Skeletal muscle tissue (tissue), 3 donors: ENCODE measurements at regions not wholly inside any gene's neighbourhood (a gene's known extent, or its start where the extent isn't known, plus 50 kb on each side); places are given as distances from the start of the nearest gene placed in this dataset.

ENCODE experiments used
- H3K27ac ChIP-seq: one replicate; pipeline ENCODE4 v1.7.0; 2013; ENCODE audit warnings: mild to moderate bottlenecking, low read depth, low read length, inconsistent platforms
- H3K27me3 ChIP-seq, 3 donors: one replicate each; pipeline ENCODE4 v1.7.0; 2013; ENCODE audit warnings: low read length in 3 of 3; ENCODE audit not compliant: control insufficient read depth in 3 of 3, insufficient read depth in 3 of 3
- H3K36me3 ChIP-seq, 3 donors: one replicate each; pipeline ENCODE4 v1.7.0; 2013; ENCODE audit warnings: low read length in 3 of 3; ENCODE audit not compliant: control insufficient read depth in 3 of 3, insufficient read depth in 3 of 3
- H3K4me1 ChIP-seq, 3 donors: one replicate each; pipeline ENCODE4 v1.7.0; 2013; ENCODE audit warnings: low read length in 3 of 3, mild to moderate bottlenecking in 3 of 3; ENCODE audit not compliant: control insufficient read depth in 3 of 3, insufficient read depth in 3 of 3
- H3K4me3 ChIP-seq, 3 donors: one replicate each; pipeline ENCODE4 v1.7.0; 2013; ENCODE audit warnings: low read length in 3 of 3
- H3K9ac ChIP-seq, 3 donors: one replicate each; pipeline ENCODE4 v1.7.0; 2013; ENCODE audit warnings: low read length in 3 of 3, mild to moderate bottlenecking in 3 of 3, moderate library complexity in 2 of 3, low read depth in 1 of 3
- H3K9me3 ChIP-seq, 3 donors: one replicate each; pipeline ENCODE4 v1.7.0; 2013; ENCODE audit warnings: low read length in 3 of 3; ENCODE audit not compliant: control insufficient read depth in 3 of 3
- donor health status: Osteomylitis.

DNA sequence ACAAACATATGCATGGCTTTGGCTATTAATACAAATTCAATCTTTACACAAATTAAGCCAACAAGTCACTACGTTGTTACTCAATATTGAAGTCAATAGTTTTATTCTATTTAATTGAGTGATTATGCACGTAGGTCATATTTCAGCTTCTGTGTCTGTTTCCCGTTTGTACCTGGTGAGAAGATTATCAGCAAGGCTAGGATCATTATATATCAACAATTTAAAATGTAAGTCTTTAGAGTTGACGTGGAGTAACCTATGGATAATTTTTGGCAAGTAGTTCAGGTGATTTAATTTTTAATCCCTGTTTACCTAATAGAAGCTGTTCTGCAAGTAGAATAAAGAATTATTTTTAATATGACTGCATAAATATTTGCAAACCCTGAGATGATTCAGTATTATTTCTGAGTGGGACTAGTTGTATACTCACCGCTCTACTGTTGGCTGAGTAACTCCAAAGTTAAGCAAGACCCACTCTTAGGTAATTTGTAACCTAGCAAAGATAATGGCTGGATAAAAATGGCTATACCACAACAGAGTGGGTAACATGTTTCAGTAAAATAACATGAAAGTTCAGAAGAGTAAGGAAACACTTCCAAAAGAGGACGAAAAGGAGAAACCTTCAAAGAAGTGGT lies 161.0 kb downstream of the HGF start:
- no peaks in the 10 kb centered on the region for H3K36me3 ChIP-seq
- H3K9ac ChIP-seq, result no peak overlapping the region
- no peak overlapping the region for H3K4me3 ChIP-seq
- no peaks in the 10 kb centered on the region for H3K9me3 ChIP-seq
- no peaks in the 10 kb centered on the region for H3K27me3 ChIP-seq
- no peaks in the 10 kb centered on the region for H3K4me1 ChIP-seq
- H3K27ac ChIP-seq, result no peak overlapping the region

DNA sequence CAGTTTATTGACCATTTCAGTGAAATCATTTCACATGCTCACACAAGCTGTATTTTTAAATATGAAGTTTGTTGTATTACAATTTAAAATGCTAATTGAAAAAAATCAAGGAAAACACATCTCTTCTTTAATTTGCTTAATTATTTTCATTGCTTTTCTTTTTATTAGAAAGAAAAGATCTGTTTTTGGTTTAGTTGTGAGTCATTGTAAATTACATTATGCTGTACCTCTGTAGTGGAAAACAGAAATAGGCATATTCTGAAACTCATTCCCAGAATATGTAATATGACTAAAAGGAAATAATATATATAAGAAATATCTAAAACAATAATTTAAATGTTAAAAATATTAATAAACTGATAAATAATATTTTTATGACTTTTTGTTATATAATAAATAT lies 161.9 kb downstream of the HGF start:
- Histone ChIP-seq H3K27me3 (no peaks in the 10 kb centered on the region), H3K9me3 (no peaks in the 10 kb centered on the region), H3K9ac (no peak overlapping the region), H3K4me3 (no peak overlapping the region), H3K36me3 (no peaks in the 10 kb centered on the region), H3K4me1 (no peaks in the 10 kb centered on the region), H3K27ac (no peak overlapping the region)

DNA sequence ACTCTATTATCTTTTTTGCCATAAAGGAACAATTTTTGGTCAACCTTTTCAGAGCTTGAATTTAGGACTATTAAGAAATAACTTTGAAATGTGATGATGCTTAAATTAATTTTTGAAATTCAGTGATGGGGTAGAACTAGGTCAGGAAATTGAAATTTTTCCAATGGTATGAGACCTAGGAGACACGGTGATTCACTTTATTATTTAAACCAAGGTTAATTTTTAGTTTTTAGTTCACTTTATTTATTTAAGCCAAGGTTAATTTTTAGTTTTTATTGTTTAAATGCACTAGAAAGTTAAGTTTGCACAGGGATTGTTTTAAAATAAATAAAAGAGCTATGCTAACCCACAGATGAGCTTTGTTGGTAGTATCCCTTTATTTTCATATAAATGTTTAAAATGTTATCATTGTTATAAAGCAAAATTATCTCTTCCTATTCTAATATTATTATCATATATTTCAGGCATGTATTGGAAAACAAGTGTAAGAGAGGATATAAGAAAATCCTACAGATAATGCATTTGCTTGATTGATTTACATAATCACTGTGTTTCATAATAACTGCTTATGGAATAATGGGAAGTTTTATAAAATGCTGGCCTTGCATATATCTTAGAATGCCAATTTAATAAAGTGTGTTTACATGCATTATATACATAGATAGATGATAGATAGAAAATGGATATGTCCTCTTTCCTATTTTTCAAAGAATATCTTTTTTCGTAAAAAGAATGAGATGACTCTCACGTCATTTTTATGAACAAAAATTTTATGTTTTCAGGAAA lies 163.6 kb downstream of the HGF start:
- H3K4me1 ChIP-seq, result no peaks in the 10 kb centered on the region
- H3K27me3 ChIP-seq, result no peaks in the 10 kb centered on the region
- no peaks in the 10 kb centered on the region for H3K36me3 ChIP-seq
- H3K27ac ChIP-seq, result no peak overlapping the region
- H3K4me3 ChIP-seq, result no peak overlapping the region
- no peaks in the 10 kb centered on the region for H3K9me3 ChIP-seq
- no peak overlapping the region for H3K9ac ChIP-seq

DNA sequence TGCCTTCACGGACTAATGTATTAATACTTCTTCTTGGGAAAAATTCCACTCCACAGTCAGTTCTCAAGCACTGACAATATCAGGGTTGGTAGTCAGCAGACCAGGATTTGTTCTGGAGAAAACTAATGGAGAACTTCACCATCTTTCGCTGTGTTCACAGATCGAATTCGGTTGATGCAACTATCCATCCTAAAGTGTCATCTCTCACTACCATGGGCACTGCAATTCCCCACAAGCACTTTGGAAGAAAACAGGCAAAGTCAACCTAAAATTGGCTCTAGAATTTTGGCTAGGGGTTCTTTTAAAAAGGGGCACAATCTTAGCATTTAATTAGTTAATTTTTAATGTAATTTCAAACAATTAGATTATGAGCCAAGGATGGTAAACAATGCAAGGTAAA lies 164.4 kb downstream of the HGF start:
- H3K27ac ChIP-seq, result no peak overlapping the region
- no peaks in the 10 kb centered on the region for H3K36me3 ChIP-seq
- no peaks in the 10 kb centered on the region for H3K9me3 ChIP-seq
- H3K9ac ChIP-seq, result no peak overlapping the region
- no peak overlapping the region for H3K4me3 ChIP-seq
- H3K4me1 ChIP-seq, result no peaks in the 10 kb centered on the region
- H3K27me3 ChIP-seq, result no peaks in the 10 kb centered on the region

DNA sequence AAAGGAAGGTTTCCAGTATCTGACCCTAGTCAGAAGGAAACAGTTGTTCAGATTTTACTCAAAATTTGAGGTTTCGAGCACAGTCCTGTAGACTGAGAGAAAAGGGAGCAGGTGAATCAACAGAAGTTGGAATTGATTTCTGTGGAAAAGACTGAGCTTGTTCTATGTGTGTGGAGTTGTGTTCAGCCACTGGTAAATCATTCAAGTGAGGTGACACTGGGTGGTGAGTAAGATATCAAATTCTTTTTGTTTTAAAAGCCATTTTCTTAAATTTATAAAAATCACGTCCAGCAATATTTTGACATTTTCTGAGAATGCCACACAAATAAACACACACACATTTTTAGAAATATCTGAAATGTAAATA lies 165.1 kb downstream of the HGF start:
- Histone ChIP-seq H3K27me3 (no peaks in the 10 kb centered on the region), H3K9ac (no peak overlapping the region), H3K9me3 (no peaks in the 10 kb centered on the region), H3K36me3 (no peaks in the 10 kb centered on the region), H3K4me3 (no peak overlapping the region), H3K27ac (no peak overlapping the region), H3K4me1 (no peaks in the 10 kb centered on the region)

DNA sequence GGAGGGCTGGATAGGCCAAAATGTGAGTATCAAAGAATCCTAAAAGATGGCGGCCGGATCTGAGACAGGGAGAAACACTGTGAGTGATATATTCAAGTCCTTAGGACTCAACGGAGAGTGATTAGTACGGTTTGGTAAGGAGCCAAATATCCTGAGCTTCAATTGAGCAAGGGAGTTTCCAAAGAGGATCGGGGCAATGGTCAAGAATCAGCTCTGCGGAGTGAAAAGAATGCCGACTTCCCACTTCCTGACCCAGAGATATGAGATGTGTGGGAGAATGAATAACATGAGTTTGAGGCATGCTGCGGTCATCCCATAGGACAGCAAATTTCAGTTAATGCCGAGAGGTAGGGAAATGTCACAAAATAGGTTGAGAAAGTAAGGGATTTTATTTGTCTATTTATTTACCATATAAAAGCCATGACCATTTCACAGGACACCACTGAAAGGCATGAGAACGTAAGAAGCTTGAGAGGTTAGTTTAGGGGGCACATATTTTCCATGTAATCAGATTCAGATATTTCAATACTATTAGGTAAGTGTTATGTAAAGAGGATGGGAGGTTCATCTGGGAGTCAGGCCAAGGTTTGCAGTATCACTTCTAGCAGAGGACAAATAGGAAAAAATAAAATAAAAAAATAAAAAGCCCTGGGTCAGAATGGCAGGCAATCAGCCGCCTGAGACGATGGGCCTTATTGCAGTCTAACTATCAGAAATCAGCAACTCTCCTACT lies 165.6 kb downstream of the HGF start:
- H3K27me3 ChIP-seq, result no peaks in the 10 kb centered on the region
- no peaks in the 10 kb centered on the region for H3K4me1 ChIP-seq
- no peaks in the 10 kb centered on the region for H3K36me3 ChIP-seq
- H3K9me3 ChIP-seq, result no peaks in the 10 kb centered on the region
- no peak overlapping the region for H3K4me3 ChIP-seq
- H3K9ac ChIP-seq, result no peak overlapping the region
- H3K27ac ChIP-seq, result no peak overlapping the region

DNA sequence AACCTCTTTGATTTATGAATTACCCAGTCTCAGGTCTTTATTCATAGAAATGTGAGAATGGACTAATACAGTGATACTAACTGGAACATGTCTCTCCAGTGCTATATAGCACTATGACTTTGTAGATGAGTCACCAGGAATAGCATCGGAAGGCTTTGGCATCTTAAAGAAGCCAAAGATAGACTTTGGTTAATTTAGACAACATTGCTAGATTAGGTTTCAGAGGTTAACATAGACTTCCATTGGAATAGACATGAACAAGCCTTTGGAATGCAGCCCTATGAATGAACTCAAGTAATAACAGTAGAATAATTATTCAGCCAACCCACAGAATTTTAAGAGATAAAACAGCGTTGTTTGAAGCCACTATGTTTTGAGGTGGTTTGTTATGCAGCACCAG lies 169.2 kb downstream of the HGF start:
- Histone ChIP-seq H3K9me3 (no peaks in the 10 kb centered on the region), H3K27me3 (no peaks in the 10 kb centered on the region), H3K4me1 (no peaks in the 10 kb centered on the region), H3K4me3 (no peak overlapping the region), H3K36me3 (no peaks in the 10 kb centered on the region), H3K27ac (no peak overlapping the region), H3K9ac (no peak overlapping the region)

DNA sequence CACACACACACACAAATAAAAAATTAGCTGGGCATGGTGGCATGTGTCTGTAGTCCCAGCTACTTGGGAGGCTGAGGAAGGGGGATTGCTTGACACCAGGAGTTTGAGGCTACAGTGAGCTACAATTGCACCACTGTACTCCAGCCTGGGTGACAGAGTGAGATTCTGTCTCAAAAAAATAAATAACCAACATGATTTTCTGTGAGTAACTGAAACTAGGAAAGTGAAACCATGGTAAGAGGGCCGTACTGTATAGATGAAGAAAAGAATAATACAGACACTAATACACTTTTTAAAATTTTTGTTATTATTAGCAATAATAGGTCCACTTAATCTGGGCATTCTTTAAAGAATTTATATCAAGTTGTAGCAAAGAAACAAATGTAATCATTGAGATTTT lies 170.9 kb downstream of the HGF start:
- H3K36me3 ChIP-seq, result no peaks in the 10 kb centered on the region

DNA sequence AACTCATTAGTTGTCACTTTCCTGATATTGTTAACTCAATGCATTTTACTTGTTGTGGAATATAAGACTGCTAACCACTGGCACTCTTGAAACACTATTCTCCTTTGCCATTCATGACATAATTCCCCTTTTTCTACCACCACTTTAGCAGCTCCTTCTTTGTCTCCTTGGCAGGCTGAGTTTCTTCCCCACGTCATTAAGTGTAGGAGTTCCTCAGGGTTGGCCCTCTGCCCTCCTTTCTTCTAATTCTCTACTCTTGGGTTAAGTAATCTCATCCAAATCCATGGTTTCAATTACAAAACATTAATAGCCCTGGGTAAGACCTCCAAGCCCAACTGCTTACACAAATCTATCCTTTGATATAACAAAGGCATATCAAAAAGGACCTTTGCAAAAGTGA lies 175.1 kb downstream of the HGF start:
- Histone ChIP-seq H3K27me3 (no peaks in the 10 kb centered on the region), H3K4me1 (no peaks in the 10 kb centered on the region), H3K9ac (no peak overlapping the region), H3K9me3 (no peaks in the 10 kb centered on the region), H3K36me3 (no peaks in the 10 kb centered on the region), H3K4me3 (no peak overlapping the region), H3K27ac (no peak overlapping the region)

More for the DNA sequence above, 170.9 kb downstream of the HGF start:
- no peaks in the 10 kb centered on the region for H3K27me3 ChIP-seq
- H3K27ac ChIP-seq, result no peak overlapping the region
- no peak overlapping the region for H3K9ac ChIP-seq
- H3K4me3 ChIP-seq, result no peak overlapping the region
- H3K4me1 ChIP-seq, result no peaks in the 10 kb centered on the region
- H3K9me3 ChIP-seq, result no peaks in the 10 kb centered on the region

DNA sequence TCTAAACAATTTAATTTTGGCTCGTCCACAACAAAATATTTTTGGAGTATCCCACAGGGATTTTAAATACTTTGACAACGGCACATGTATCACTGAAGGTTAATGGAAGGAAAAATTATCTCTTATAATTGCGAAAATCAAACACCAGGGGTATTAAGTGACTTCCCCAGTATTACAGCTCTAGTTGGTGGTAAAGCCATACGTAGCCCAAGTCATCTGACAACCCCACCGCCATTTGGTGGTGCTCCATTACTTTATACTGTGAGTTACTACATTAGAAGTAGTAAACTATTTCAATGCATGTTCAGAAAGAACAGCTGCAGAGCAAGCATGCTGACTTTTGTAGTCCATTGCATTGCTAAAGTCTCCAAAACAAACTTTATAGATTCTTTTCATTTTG lies 179.7 kb downstream of the HGF start:
- H3K36me3 ChIP-seq, result no peaks in the 10 kb centered on the region
- no peak overlapping the region for H3K9ac ChIP-seq
- H3K27ac ChIP-seq, result no peak overlapping the region
- H3K4me1 ChIP-seq, result no peaks in the 10 kb centered on the region
- H3K9me3 ChIP-seq, result no peaks in the 10 kb centered on the region
- no peak overlapping the region for H3K4me3 ChIP-seq
- H3K27me3 ChIP-seq, result no peaks in the 10 kb centered on the region
